ENCODE measurements at regions not wholly inside any gene's neighbourhood (a gene's known extent, or its start where the extent isn't known, plus 50 kb on each side); places are given as distances from the start of the nearest gene placed in this dataset.

- Histone ChIP-seq H3K36me3 (no peaks in the 10 kb centered on the region), H3K4me1 (peaks cover 10% of the 10 kb centered on the region), H3K4me3 (no peak overlapping the region), H3K27ac (no peak overlapping the region), H3K27me3 (peaks cover 91% of the 10 kb centered on the region), H3K9me3 (no peaks in the 10 kb centered on the region)
- intact Hi-C loops (cut with DNase I) = no loop called here
- DNase-seq (no peak), ATAC-seq (no peak)
- TF ChIP-seq CTCF (IDR thresholded peaks at IDR 0.05) = no peak
These were observed 118.7 kb upstream of the RRP15 start for GRCh38 chr1:218166268-218166945.

GRCh38 chr1:218171302-218171893 lies 113.7 kb upstream of the RRP15 start:
- H3K27ac ChIP-seq = no peak overlapping the region
- no peak for DNase-seq
- H3K4me1 ChIP-seq = no peaks in the 10 kb centered on the region
- ATAC-seq = no peak
- H3K27me3 ChIP-seq = peaks cover 46% of the 10 kb centered on the region
- peak; percentile 77 for TF ChIP-seq CTCF (IDR thresholded peaks at IDR 0.05)
- intact Hi-C loops (cut with DNase I) = no loop called here
- H3K9me3 ChIP-seq = no peaks in the 10 kb centered on the region
- H3K4me3 ChIP-seq = no peak overlapping the region
- H3K36me3 ChIP-seq = no peaks in the 10 kb centered on the region

- Histone ChIP-seq H3K27ac (no peak overlapping the region), H3K27me3 (no peaks in the 10 kb centered on the region), H3K4me3 (no peak overlapping the region), H3K9me3 (no peaks in the 10 kb centered on the region), H3K36me3 (no peaks in the 10 kb centered on the region), H3K4me1 (no peaks in the 10 kb centered on the region)
- ATAC-seq (no peak), DNase-seq (no peak)
- no peak for TF ChIP-seq CTCF (IDR thresholded peaks at IDR 0.05)
- intact Hi-C loops (cut with DNase I) = no loop called here
These were observed 102.6 kb upstream of the RRP15 start for GRCh38 chr1:218182455-218182854.

- Histone ChIP-seq H3K4me1 (no peaks in the 10 kb centered on the region), H3K4me3 (no peak overlapping the region), H3K9me3 (no peaks in the 10 kb centered on the region), H3K36me3 (no peaks in the 10 kb centered on the region), H3K27ac (no peak overlapping the region), H3K27me3 (no peaks in the 10 kb centered on the region)
- ATAC-seq = no peak
- no peak for TF ChIP-seq CTCF (IDR thresholded peaks at IDR 0.05)
- intact Hi-C loops (cut with DNase I) = no loop called here
- no peak for DNase-seq
These were observed 84.1 kb upstream of the RRP15 start for GRCh38 chr1:218200979-218201378.

GRCh38 chr1:218201601-218202000 lies 83.5 kb upstream of the RRP15 start:
- intact Hi-C loops (cut with DNase I) = no loop called here
- no peak for TF ChIP-seq CTCF (IDR thresholded peaks at IDR 0.05)

More at GRCh38 chr1:218201601-218202000, 83.5 kb upstream of the RRP15 start:
- ATAC-seq (no peak), DNase-seq (no peak)
- no peaks in the 10 kb centered on the region for H3K4me1 ChIP-seq
- H3K36me3 ChIP-seq = no peaks in the 10 kb centered on the region
- no peak overlapping the region for H3K4me3 ChIP-seq
- H3K9me3 ChIP-seq = no peaks in the 10 kb centered on the region
- H3K27ac ChIP-seq = no peak overlapping the region
- no peaks in the 10 kb centered on the region for H3K27me3 ChIP-seq

Measured in upper lobe of right lung (tissue), 1 donor.